Upper lobe of right lung (tissue), 1 donor: ENCODE measurements at regions not wholly inside any gene's neighbourhood (a gene's known extent, or its start where the extent isn't known, plus 50 kb on each side); places are given as distances from the start of the nearest gene placed in this dataset.

Experiments
- ATAC-seq: fragments of 200-7000 bp; cut with Tn5 transposase; one replicate; pipeline ENCODE4 v1.9.1; 2020; ENCODE audit warnings: mild to moderate bottlenecking, moderate library complexity
- DNase-seq: peaks from one replicate; pipeline ENCODE4 v3.0.0-alpha.2; 2020
- H3K27ac ChIP-seq: fragments of 200-600 bp; one replicate; pipeline ENCODE4 v1.8.0; 2022
- H3K27me3 ChIP-seq: fragments of 200-600 bp; one replicate; pipeline ENCODE4 v1.8.0; 2022; ENCODE audit warnings: mild to moderate bottlenecking
- H3K36me3 ChIP-seq: fragments of 200-600 bp; one replicate; pipeline ENCODE4 v1.8.0; 2022
- H3K4me1 ChIP-seq: fragments of 200-600 bp; one replicate; pipeline ENCODE4 v1.8.0; 2022
- H3K4me3 ChIP-seq: fragments of 200-600 bp; one replicate; pipeline ENCODE4 v1.8.0; 2022; ENCODE audit warnings: mild to moderate bottlenecking
- H3K9me3 ChIP-seq: fragments of 200-600 bp; one replicate; pipeline ENCODE4 v1.8.0; 2022
- CTCF ChIP-seq: fragments of 200-600 bp; IDR thresholded peaks from one replicate; pipeline ENCODE4 v1.8.0; 2022; ENCODE audit warnings: antibody characterized with exemption
- intact Hi-C: fragments of 100-400 bp; cut with DNase I; formaldehyde crosslinking; loops from one replicate; pipeline ENCODE4 v1.11.0; 2022
- donor health status: DM: no; HTN: yes; CAD: no; lungs with severe emphysema.

GRCh38 chr12:132380641-132381040, 51.3 kb upstream of the GALNT9 start:
- Histone ChIP-seq H3K27me3 (peaks cover 28% of the 10 kb centered on the region), H3K4me3 (no peak overlapping the region), H3K9me3 (no peaks in the 10 kb centered on the region), H3K4me1 (no peaks in the 10 kb centered on the region), H3K36me3 (no peaks in the 10 kb centered on the region), H3K27ac (no peak overlapping the region)
- no peak for ATAC-seq
- intact Hi-C loops, result no loop called here
- no peak for DNase-seq
- no peak for TF ChIP-seq CTCF

DNA sequence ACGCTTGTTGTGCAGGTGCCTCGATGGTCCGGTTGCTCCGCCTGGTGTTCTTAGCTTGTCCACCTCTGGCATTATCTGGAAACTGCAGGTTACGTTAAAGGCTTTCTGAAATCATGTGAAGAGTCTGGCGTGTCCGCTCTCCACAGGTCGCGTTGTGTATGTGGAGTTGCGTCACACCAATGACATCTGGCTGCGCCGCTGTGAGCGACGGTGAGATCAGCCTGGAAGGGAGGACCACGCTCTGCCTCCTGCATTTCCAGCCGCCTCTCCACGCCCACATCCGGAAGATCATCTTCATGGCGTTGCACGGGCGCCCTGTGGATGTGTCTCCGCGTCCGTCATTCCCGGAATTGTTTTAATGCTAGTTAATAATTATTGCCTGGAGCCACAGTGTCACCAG, 50.6 kb upstream of the GALNT9 start:
- ATAC-seq (no peak), DNase-seq (no peak)
- Histone ChIP-seq H3K36me3 (no peaks in the 10 kb centered on the region), H3K4me3 (no peak overlapping the region), H3K27ac (no peak overlapping the region), H3K4me1 (no peaks in the 10 kb centered on the region), H3K27me3 (peaks cover 33% of the 10 kb centered on the region), H3K9me3 (no peaks in the 10 kb centered on the region)
- intact Hi-C loops, result no loop called here
- TF ChIP-seq CTCF, result no peak

- TF ChIP-seq CTCF, result no peak
- DNase-seq, result no peak
- Histone ChIP-seq H3K27me3 (peaks cover 37% of the 10 kb centered on the region), H3K9me3 (no peaks in the 10 kb centered on the region), H3K27ac (no peak overlapping the region), H3K36me3 (no peaks in the 10 kb centered on the region), H3K4me1 (no peaks in the 10 kb centered on the region), H3K4me3 (no peak overlapping the region)
- intact Hi-C loops, result no loop called here
- ATAC-seq, result no peak
These were observed 50.2 kb upstream of the GALNT9 start for GRCh38 chr12:132379576-132379975.
